SK-N-SH (cell line): ENCODE measurements at regions not wholly inside any gene's neighbourhood (a gene's known extent, or its start where the extent isn't known, plus 50 kb on each side); places are given as distances from the start of the nearest gene placed in this dataset.

Experiments
- CTCF ChIA-PET: fragments of 300-600, 350-600 bp; formaldehyde crosslinking; extraction: SDS; loops from one replicate; lab custom pipeline; 2021; lab: Yijun Ruan, JAX
- POLR2A ChIA-PET: fragments of 350-600 bp; sonication (Branson Sonifier 250); formaldehyde crosslinking; extraction: SDS; loops from one replicate; lab custom pipeline; 2020; ENCODE audit warnings: antibody characterized with exemption, inconsistent platforms; lab: Yijun Ruan, JAX
- DNase-seq: peaks from one replicate; pipeline ENCODE4 v3.0.0; 2012
- H2AFZ ChIP-seq: fragments of 200-600 bp; sonication (generic); 2 replicates; pipeline ENCODE4 v1.8.1; 2016; ENCODE audit warnings: antibody characterized with exemption, mild to moderate bottlenecking, low read depth
- H3F3A ChIP-seq: fragments of 200-600 bp; sonication (generic); replicated peaks from 2 replicates; pipeline ENCODE3; 2016; ENCODE audit warnings: antibody characterized with exemption, mild to moderate bottlenecking; ENCODE audit not compliant: insufficient read depth
- H3K27ac ChIP-seq, 2 experiments: fragments of 200-500 bp in 1 of 2; fragments of 200-600 bp in 1 of 2; sonication (Bioruptor generic) in 1 of 2; sonication (generic), shearing (Covaris generic) in 1 of 2; 2 replicates each; pipeline versions ENCODE4 v1.5.1 to v1.6.1; 2014 to 2016; ENCODE audit warnings: low read depth in 2 of 2, inconsistent platforms in 1 of 2, low read length in 1 of 2, mild to moderate bottlenecking in 1 of 2, mixed read lengths in 1 of 2
- H3K27me3 ChIP-seq: fragments of 200-600 bp; sonication (generic), shearing (Covaris generic); 2 replicates; pipeline ENCODE4 v1.6.1; 2016; ENCODE audit warnings: mixed run types; ENCODE audit not compliant: insufficient read depth
- H3K36me3 ChIP-seq, 2 experiments: fragments of 200-500 bp in 1 of 2; fragments of 200-600 bp in 1 of 2; sonication (Bioruptor generic) in 1 of 2; sonication (generic) in 1 of 2; replicated peaks in 1 of 2; 2 replicates each; pipeline versions ENCODE3 to v1.5.1; 2014 to 2016; ENCODE audit warnings: low read length in 1 of 2, mild to moderate bottlenecking in 1 of 2; ENCODE audit not compliant: insufficient read depth in 2 of 2, control insufficient read depth in 1 of 2
- H3K4me1 ChIP-seq, 2 experiments: fragments of 200-500 bp in 1 of 2; fragments of 200-600 bp in 1 of 2; sonication (Bioruptor generic) in 1 of 2; sonication (generic), shearing (Covaris generic) in 1 of 2; 2 replicates each; pipeline versions ENCODE4 v1.5.1 to v1.6.1; 2014 to 2016; ENCODE audit warnings: low read depth in 1 of 2, low read length in 1 of 2, mixed run types in 1 of 2; ENCODE audit not compliant: insufficient read depth in 2 of 2, control insufficient read depth in 1 of 2
- H3K4me2 ChIP-seq: fragments of 200-600 bp; sonication (generic), shearing (Covaris generic); 2 replicates; pipeline ENCODE4 v1.6.1; 2017; ENCODE audit warnings: mixed run types
- H3K4me3 ChIP-seq, 2 experiments: fragments of 200-500 bp in 1 of 2; fragments of 200-600 bp in 1 of 2; sonication (Bioruptor generic) in 1 of 2; sonication (generic), shearing (Covaris generic) in 1 of 2; 2 replicates each; pipeline versions ENCODE4 v1.5.1 to v1.8.1; 2014 to 2016; ENCODE audit warnings: low read depth in 2 of 2, inconsistent platforms in 1 of 2, low read length in 1 of 2, mild to moderate bottlenecking in 1 of 2, mixed read lengths in 1 of 2, moderate library complexity in 1 of 2
- H3K79me2 ChIP-seq: fragments of 200-600 bp; sonication (generic); 2 replicates; pipeline ENCODE4 v1.8.1; 2017; ENCODE audit warnings: mild to moderate bottlenecking; ENCODE audit not compliant: insufficient read depth
- H3K9ac ChIP-seq: fragments of 200-600 bp; sonication (generic); 2 replicates; pipeline ENCODE4 v1.6.1; 2017; ENCODE audit warnings: mixed run types
- H3K9me2 ChIP-seq: fragments of 200-600 bp; sonication (generic); 2 replicates; pipeline ENCODE4 v1.6.1; 2017; ENCODE audit warnings: mixed run types
- H3K9me3 ChIP-seq: fragments of 200-600 bp; sonication (generic); 2 replicates; pipeline ENCODE4 v1.6.1; 2017; ENCODE audit warnings: mixed run types, mild to moderate bottlenecking, moderate library complexity
- H4K20me1 ChIP-seq: fragments of 200-600 bp; sonication (generic); 2 replicates; pipeline ENCODE4 v1.6.1; 2017; ENCODE audit warnings: mild to moderate bottlenecking, mixed run types; ENCODE audit not compliant: insufficient read depth
- CHD2 ChIP-seq: fragments of 150-350 bp; IDR thresholded peaks from 2 replicates; pipeline ENCODE4 v1.6.1; 2018; ENCODE audit warnings: low read length; ENCODE audit not compliant: partially characterized antibody
- ELF1 ChIP-seq: IDR thresholded peaks from 2 replicates; pipeline ENCODE4 v1.4.0; 2012
- EZH2phosphoT487 ChIP-seq: fragments of 200-600 bp; sonication (generic); IDR thresholded peaks from 2 replicates; pipeline ENCODE4 v1.6.1; 2017; ENCODE audit warnings: low read depth, mixed run types, mild to moderate bottlenecking, antibody characterized with exemption, moderate library complexity, borderline replicate concordance
- FOSL2 ChIP-seq: IDR thresholded peaks from 2 replicates; pipeline ENCODE4 v1.4.0; 2012; ENCODE audit warnings: low read depth, mild to moderate bottlenecking, moderate library complexity, borderline replicate concordance
- FOXM1 ChIP-seq: IDR thresholded peaks from 2 replicates; pipeline ENCODE4 v1.4.0; 2012; ENCODE audit warnings: low read depth, mild to moderate bottlenecking
- JUND ChIP-seq: IDR thresholded peaks from 2 replicates; pipeline ENCODE4 v1.4.0; 2012
- NFIC ChIP-seq: IDR thresholded peaks from 2 replicates; pipeline ENCODE4 v1.4.0; 2012; ENCODE audit warnings: borderline replicate concordance
- RCOR1 ChIP-seq: fragments of 150-350 bp; IDR thresholded peaks from 2 replicates; pipeline ENCODE4 v1.6.1; 2017; ENCODE audit warnings: antibody characterized with exemption, low read length
- RFX5 ChIP-seq: IDR thresholded peaks from 2 replicates; pipeline ENCODE4 v1.6.1; 2012; ENCODE audit warnings: mild to moderate bottlenecking, improper control_type of control experiment, low read length
- SIN3A ChIP-seq: IDR thresholded peaks from 2 replicates; pipeline ENCODE4 v1.6.1; 2012; ENCODE audit warnings: low read depth, mild to moderate bottlenecking, low read length, moderate library complexity, borderline replicate concordance
- WGBS: methylation state at CpG from one replicate; pipeline ENCODE4 v1.1.6; 2017; ENCODE audit warnings: low lambda C conversion rate; 5-methylcytosine and 5-hydroxymethylcytosine counted together
- TF ChIP-seq, protein P1 (sequence below): IDR thresholded peaks from 2 replicates; pipeline ENCODE4; 2012
- TF ChIP-seq, protein P2 (sequence below): fragments of 200-600 bp; sonication (generic); IDR thresholded peaks from 2 replicates; pipeline ENCODE4 v1.6.1; 2017; ENCODE audit warnings: antibody characterized with exemption, mild to moderate bottlenecking, moderate library complexity
- TF ChIP-seq, protein P3 (sequence below): IDR thresholded peaks from 2 replicates; pipeline ENCODE4 v1.6.1; 2012; ENCODE audit warnings: mild to moderate bottlenecking, low read depth, low read length, moderate library complexity
- TF ChIP-seq, protein P4 (sequence below): fragments of 150-350 bp; IDR thresholded peaks from 2 replicates; pipeline ENCODE4 v1.6.1; 2016; ENCODE audit warnings: mild to moderate bottlenecking, low read depth, low read length
- TF ChIP-seq, protein P5 (sequence below): IDR thresholded peaks from 2 replicates; pipeline ENCODE4 v1.4.0; 2012; ENCODE audit warnings: low read depth, borderline replicate concordance
- TF ChIP-seq, protein P6 (sequence below): IDR thresholded peaks from 2 replicates; pipeline ENCODE4 v1.4.0; 2012; ENCODE audit warnings: low read depth

DNA sequence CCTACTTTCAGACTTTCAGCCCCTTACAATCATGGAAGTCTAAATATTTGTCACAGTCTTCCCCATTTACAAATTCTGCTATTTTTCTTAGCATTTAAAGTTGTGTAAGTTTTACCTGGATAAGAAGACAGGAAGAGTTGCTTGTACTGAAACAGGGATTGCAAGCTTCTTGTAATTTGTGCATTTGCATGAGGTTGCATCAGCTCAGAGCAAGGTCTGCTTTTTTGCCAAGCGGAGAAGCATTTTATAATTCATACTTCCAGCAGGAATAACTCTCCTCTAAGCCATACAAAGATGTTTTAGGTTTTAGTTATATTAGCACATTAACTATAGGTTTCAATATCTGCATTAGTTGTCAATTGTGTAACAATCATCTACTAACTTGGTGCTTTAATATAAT is 922.0 kb upstream of the PABPC4L start:
- Histone ChIP-seq H3K27me3 (no peaks in the 10 kb centered on the region; the same call in 1 of the 2 replicates), H4K20me1 (no peaks in the 10 kb centered on the region), H3K9ac (no peak overlapping the region), H3K79me2 (no peaks in the 10 kb centered on the region), H3K36me3 (no peaks in the 10 kb centered on the region), H3K9me3 (no peaks in the 10 kb centered on the region), H3K4me3 (no peak overlapping the region), H2AFZ (no peak overlapping the region), H3K4me2 (no peak overlapping the region), H3K27ac (no peak overlapping the region), H3K4me1 (no peaks in the 10 kb centered on the region), H3F3A (no peaks in the 10 kb centered on the region), H3K9me2 (no peaks in the 10 kb centered on the region)
- POLR2A ChIA-PET, result no interaction called here
- 38% methylated on average over 1 of the region's 1 CpG for WGBS
- DNase-seq, result no peak
- TF ChIP-seq RCOR1, result no peak
- no peak for TF ChIP-seq SIN3A
- TF ChIP-seq, protein P1, sequence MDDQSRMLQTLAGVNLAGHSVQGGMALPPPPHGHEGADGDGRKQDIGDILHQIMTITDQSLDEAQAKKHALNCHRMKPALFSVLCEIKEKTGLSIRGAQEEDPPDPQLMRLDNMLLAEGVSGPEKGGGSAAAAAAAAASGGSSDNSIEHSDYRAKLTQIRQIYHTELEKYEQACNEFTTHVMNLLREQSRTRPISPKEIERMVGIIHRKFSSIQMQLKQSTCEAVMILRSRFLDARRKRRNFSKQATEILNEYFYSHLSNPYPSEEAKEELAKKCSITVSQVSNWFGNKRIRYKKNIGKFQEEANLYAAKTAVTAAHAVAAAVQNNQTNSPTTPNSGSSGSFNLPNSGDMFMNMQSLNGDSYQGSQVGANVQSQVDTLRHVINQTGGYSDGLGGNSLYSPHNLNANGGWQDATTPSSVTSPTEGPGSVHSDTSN, result no peak
- no peak for TF ChIP-seq CHD2
- TF ChIP-seq RFX5, result no peak
- TF ChIP-seq, protein P2, sequence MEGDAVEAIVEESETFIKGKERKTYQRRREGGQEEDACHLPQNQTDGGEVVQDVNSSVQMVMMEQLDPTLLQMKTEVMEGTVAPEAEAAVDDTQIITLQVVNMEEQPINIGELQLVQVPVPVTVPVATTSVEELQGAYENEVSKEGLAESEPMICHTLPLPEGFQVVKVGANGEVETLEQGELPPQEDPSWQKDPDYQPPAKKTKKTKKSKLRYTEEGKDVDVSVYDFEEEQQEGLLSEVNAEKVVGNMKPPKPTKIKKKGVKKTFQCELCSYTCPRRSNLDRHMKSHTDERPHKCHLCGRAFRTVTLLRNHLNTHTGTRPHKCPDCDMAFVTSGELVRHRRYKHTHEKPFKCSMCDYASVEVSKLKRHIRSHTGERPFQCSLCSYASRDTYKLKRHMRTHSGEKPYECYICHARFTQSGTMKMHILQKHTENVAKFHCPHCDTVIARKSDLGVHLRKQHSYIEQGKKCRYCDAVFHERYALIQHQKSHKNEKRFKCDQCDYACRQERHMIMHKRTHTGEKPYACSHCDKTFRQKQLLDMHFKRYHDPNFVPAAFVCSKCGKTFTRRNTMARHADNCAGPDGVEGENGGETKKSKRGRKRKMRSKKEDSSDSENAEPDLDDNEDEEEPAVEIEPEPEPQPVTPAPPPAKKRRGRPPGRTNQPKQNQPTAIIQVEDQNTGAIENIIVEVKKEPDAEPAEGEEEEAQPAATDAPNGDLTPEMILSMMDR, result no peak
- TF ChIP-seq, protein P3, sequence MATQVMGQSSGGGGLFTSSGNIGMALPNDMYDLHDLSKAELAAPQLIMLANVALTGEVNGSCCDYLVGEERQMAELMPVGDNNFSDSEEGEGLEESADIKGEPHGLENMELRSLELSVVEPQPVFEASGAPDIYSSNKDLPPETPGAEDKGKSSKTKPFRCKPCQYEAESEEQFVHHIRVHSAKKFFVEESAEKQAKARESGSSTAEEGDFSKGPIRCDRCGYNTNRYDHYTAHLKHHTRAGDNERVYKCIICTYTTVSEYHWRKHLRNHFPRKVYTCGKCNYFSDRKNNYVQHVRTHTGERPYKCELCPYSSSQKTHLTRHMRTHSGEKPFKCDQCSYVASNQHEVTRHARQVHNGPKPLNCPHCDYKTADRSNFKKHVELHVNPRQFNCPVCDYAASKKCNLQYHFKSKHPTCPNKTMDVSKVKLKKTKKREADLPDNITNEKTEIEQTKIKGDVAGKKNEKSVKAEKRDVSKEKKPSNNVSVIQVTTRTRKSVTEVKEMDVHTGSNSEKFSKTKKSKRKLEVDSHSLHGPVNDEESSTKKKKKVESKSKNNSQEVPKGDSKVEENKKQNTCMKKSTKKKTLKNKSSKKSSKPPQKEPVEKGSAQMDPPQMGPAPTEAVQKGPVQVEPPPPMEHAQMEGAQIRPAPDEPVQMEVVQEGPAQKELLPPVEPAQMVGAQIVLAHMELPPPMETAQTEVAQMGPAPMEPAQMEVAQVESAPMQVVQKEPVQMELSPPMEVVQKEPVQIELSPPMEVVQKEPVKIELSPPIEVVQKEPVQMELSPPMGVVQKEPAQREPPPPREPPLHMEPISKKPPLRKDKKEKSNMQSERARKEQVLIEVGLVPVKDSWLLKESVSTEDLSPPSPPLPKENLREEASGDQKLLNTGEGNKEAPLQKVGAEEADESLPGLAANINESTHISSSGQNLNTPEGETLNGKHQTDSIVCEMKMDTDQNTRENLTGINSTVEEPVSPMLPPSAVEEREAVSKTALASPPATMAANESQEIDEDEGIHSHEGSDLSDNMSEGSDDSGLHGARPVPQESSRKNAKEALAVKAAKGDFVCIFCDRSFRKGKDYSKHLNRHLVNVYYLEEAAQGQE, result no peak
- TF ChIP-seq, protein P4, sequence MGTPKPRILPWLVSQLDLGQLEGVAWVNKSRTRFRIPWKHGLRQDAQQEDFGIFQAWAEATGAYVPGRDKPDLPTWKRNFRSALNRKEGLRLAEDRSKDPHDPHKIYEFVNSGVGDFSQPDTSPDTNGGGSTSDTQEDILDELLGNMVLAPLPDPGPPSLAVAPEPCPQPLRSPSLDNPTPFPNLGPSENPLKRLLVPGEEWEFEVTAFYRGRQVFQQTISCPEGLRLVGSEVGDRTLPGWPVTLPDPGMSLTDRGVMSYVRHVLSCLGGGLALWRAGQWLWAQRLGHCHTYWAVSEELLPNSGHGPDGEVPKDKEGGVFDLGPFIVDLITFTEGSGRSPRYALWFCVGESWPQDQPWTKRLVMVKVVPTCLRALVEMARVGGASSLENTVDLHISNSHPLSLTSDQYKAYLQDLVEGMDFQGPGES, result no peak
- TF ChIP-seq, protein P5, sequence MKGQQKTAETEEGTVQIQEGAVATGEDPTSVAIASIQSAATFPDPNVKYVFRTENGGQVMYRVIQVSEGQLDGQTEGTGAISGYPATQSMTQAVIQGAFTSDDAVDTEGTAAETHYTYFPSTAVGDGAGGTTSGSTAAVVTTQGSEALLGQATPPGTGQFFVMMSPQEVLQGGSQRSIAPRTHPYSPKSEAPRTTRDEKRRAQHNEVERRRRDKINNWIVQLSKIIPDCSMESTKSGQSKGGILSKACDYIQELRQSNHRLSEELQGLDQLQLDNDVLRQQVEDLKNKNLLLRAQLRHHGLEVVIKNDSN, result no peak
- TF ChIP-seq, protein P6, sequence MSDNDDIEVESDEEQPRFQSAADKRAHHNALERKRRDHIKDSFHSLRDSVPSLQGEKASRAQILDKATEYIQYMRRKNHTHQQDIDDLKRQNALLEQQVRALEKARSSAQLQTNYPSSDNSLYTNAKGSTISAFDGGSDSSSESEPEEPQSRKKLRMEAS, result no peak
- TF ChIP-seq FOXM1, result no peak
- no peak for TF ChIP-seq NFIC
- no peak for TF ChIP-seq JUND
- no peak for TF ChIP-seq FOSL2
- no peak for TF ChIP-seq EZH2phosphoT487
- TF ChIP-seq ELF1, result no peak
- CTCF ChIA-PET, result no interaction called here
